ENCODE measurements at regions not wholly inside any gene's neighbourhood (a gene's known extent, or its start where the extent isn't known, plus 50 kb on each side); places are given as distances from the start of the nearest gene placed in this dataset.
A peak's percentile ranks its signal among the peaks of the same experiment; 100 is the strongest.

GRCh38 chr9:91130796-91131318 lies 230.9 kb downstream of the AUH start:
- Histone ChIP-seq H3K27me3 (ENCODE audit: insufficient read depth, low read length) (no peaks in the 10 kb centered on the region), H2AFZ (ENCODE audit: low read length) (no peak overlapping the region), H3K9me3 (ENCODE audit: low read depth, low read length) (no peaks in the 10 kb centered on the region), H4K20me1 (ENCODE audit: insufficient read depth, low read length) (no peaks in the 10 kb centered on the region), H3K4me1 (ENCODE audit: insufficient read depth, low read length) (peaks cover 20% of the 10 kb centered on the region), H3K27ac (ENCODE audit: low read depth, low read length) (peak overlapping the region; percentile 98), H3K4me3 (ENCODE audit: insufficient read depth, low read length) (no peak overlapping the region), H3K4me2 (ENCODE audit: insufficient read depth, low read length) (peak overlapping the region; percentile 61), H3K36me3 (ENCODE audit: insufficient read depth, low read length) (no peaks in the 10 kb centered on the region), H3K79me2 (ENCODE audit: insufficient read depth, low read length) (no peaks in the 10 kb centered on the region)
- no peak for DNase-seq (ENCODE audit: insufficient read length, low spot score, missing footprints)
- no peak for TF ChIP-seq CTCF (IDR thresholded peaks at IDR 0.05; ENCODE audit: extremely low read depth, low read depth, low read length)

GRCh38 chr9:91131433-91131839 lies 230.3 kb downstream of the AUH start:
- H3K4me2 ChIP-seq (ENCODE audit: insufficient read depth, low read length) = peak overlapping the region; percentile 61
- no peaks in the 10 kb centered on the region for H3K79me2 ChIP-seq (ENCODE audit: insufficient read depth, low read length)
- no peaks in the 10 kb centered on the region for H3K36me3 ChIP-seq (ENCODE audit: insufficient read depth, low read length)
- no peaks in the 10 kb centered on the region for H3K27me3 ChIP-seq (ENCODE audit: insufficient read depth, low read length)
- no peak overlapping the region for H3K4me3 ChIP-seq (ENCODE audit: insufficient read depth, low read length)
- peak; percentile 94 for DNase-seq (ENCODE audit: insufficient read length, low spot score, missing footprints)
- no peaks in the 10 kb centered on the region for H3K9me3 ChIP-seq (ENCODE audit: low read depth, low read length)
- peak overlapping the region; percentile 98 for H3K27ac ChIP-seq (ENCODE audit: low read depth, low read length)
- peaks cover 20% of the 10 kb centered on the region for H3K4me1 ChIP-seq (ENCODE audit: insufficient read depth, low read length)
- no peak for TF ChIP-seq CTCF (IDR thresholded peaks at IDR 0.05; ENCODE audit: extremely low read depth, low read depth, low read length)
- H2AFZ ChIP-seq (ENCODE audit: low read length) = no peak overlapping the region
- H4K20me1 ChIP-seq (ENCODE audit: insufficient read depth, low read length) = no peaks in the 10 kb centered on the region

- Histone ChIP-seq H3K27me3 (ENCODE audit: insufficient read depth, low read length) (no peaks in the 10 kb centered on the region), H3K4me3 (ENCODE audit: insufficient read depth, low read length) (no peak overlapping the region), H4K20me1 (ENCODE audit: insufficient read depth, low read length) (no peaks in the 10 kb centered on the region), H3K9me3 (ENCODE audit: low read depth, low read length) (no peaks in the 10 kb centered on the region), H3K79me2 (ENCODE audit: insufficient read depth, low read length) (no peaks in the 10 kb centered on the region), H3K4me1 (ENCODE audit: insufficient read depth, low read length) (peaks cover 13% of the 10 kb centered on the region), H3K36me3 (ENCODE audit: insufficient read depth, low read length) (no peaks in the 10 kb centered on the region), H3K27ac (ENCODE audit: low read depth, low read length) (peak overlapping the region; percentile 98), H3K4me2 (ENCODE audit: insufficient read depth, low read length) (no peak overlapping the region), H2AFZ (ENCODE audit: low read length) (no peak overlapping the region)
- DNase-seq (ENCODE audit: insufficient read length, low spot score, missing footprints) = no peak
- no peak for TF ChIP-seq CTCF (IDR thresholded peaks at IDR 0.05; ENCODE audit: extremely low read depth, low read depth, low read length)
Observed at GRCh38 chr9:91132576-91133073, 229.1 kb downstream of the AUH start.

- Histone ChIP-seq H3K4me1 (ENCODE audit: insufficient read depth, low read length) (peaks cover 16% of the 10 kb centered on the region), H3K79me2 (ENCODE audit: insufficient read depth, low read length) (no peaks in the 10 kb centered on the region), H2AFZ (ENCODE audit: low read length) (no peak overlapping the region), H3K4me2 (ENCODE audit: insufficient read depth, low read length) (no peak overlapping the region), H3K4me3 (ENCODE audit: insufficient read depth, low read length) (no peak overlapping the region), H3K36me3 (ENCODE audit: insufficient read depth, low read length) (no peaks in the 10 kb centered on the region), H3K27ac (ENCODE audit: low read depth, low read length) (no peak overlapping the region), H4K20me1 (ENCODE audit: insufficient read depth, low read length) (no peaks in the 10 kb centered on the region), H3K9me3 (ENCODE audit: low read depth, low read length) (no peaks in the 10 kb centered on the region), H3K27me3 (ENCODE audit: insufficient read depth, low read length) (no peaks in the 10 kb centered on the region)
- no peak for TF ChIP-seq CTCF (IDR thresholded peaks at IDR 0.05; ENCODE audit: extremely low read depth, low read depth, low read length)
- no peak for DNase-seq (ENCODE audit: insufficient read length, low spot score, missing footprints)
Observed at GRCh38 chr9:91134608-91135007, 227.1 kb downstream of the AUH start.

Data from osteoblast (primary cell).